Mucosa of gallbladder (tissue), 1 donor: ENCODE measurements at regions not wholly inside any gene's neighbourhood (a gene's known extent, or its start where the extent isn't known, plus 50 kb on each side); places are given as distances from the start of the nearest gene placed in this dataset.

Experiments used
- DNase-seq: peaks from one replicate; pipeline ENCODE4 v3.0.0-alpha.2; 2020; ENCODE audit warnings: low spot score
- donor health status: DM: no; HTN: no; CAD: no.

- no peak for DNase-seq
Observed at GRCh38 chr9:38228331-38229103, 159.5 kb upstream of the SHB start.

GRCh38 chr9:38227656-38228055, 158.6 kb upstream of the SHB start:
- DNase-seq: no peak

DNA sequence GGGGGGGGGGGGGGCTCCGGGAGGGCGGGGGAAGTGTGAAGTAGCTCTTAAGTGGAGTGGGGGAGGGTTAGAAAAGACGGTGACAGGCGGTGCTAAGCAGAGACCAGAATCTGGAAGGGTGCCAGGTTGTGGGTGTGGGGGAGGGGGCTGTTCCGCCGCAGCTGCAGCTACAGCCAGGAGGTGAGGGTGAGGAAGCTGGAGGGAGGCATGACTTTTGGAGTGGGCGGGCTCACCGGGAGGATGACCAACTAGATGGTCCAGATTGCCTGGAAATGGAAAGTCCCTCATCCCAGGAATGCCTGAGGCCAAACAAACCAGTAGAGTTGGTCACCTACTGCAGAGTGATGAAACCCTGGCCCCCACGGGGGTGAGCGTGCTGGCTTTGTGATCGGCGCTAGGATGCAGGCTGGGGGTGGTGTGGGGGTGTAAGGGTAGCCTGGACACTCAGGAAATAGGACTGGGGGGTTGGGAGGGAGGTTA, 158.1 kb upstream of the SHB start:
- DNase-seq: peak; percentile 61

GRCh38 chr9:38226491-38226951, 157.5 kb upstream of the SHB start:
- no peak for DNase-seq

DNA sequence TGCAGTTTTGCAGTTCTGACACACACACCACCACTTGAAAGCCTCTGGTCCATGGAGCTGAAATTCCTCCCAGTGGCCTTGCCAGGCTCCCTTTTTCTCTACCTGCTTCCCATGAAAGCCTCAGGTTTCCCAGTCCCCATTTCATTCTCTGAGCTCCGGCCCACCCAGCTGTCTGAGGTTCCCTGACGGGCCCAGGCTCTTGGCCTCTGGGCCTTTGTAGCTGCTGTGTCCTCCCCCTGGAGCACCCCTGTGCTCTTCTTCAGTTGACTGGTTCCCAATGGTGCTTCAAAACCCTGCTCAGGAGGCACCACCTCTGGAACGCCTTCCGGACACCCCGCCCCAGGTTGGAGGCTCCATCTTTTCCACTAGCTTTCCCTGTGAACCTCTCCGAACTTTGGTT, 155.9 kb upstream of the SHB start:
- DNase-seq: no peak

- no peak for DNase-seq
Observed at GRCh38 chr9:38216572-38216971, 147.5 kb upstream of the SHB start.

DNA sequence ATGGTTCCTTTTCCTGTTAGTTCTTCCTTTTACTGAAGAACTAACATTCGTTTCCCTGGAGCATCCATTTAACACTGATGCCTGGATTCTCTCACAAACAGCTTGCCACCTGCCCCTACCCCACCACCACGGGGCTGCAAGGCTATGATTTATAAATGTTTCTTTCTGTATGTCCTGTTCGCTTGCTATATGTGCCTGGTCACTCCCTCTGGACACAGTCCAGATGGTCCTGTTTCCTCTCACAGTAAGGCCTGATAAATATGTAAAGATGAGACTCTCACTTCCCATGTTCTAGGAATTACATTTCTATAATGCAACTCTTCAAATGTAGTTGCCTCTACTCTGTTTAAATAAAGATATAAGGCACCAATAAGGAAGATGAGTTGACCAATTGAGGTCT, 146.4 kb upstream of the SHB start:
- no peak for DNase-seq

DNA sequence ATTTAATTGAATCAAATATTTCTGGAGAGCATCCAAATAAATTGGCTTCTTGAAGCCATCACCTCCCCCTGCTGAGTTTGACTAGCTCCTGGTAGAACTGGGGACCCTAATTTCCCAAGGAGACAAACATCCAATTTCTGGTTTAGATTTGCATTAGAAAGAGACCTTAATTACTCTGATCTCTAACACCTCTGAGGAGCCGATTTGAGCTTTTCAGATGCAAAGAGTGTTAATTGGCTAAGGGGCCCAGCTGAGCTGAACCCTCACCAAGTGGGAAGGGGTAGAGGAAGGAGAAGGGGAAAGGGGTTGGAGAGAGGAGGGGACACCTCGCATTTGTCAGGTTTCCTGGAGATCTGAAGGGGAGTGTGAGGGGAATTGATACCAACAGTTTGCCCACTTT, 145.4 kb upstream of the SHB start:
- no peak for DNase-seq

DNA sequence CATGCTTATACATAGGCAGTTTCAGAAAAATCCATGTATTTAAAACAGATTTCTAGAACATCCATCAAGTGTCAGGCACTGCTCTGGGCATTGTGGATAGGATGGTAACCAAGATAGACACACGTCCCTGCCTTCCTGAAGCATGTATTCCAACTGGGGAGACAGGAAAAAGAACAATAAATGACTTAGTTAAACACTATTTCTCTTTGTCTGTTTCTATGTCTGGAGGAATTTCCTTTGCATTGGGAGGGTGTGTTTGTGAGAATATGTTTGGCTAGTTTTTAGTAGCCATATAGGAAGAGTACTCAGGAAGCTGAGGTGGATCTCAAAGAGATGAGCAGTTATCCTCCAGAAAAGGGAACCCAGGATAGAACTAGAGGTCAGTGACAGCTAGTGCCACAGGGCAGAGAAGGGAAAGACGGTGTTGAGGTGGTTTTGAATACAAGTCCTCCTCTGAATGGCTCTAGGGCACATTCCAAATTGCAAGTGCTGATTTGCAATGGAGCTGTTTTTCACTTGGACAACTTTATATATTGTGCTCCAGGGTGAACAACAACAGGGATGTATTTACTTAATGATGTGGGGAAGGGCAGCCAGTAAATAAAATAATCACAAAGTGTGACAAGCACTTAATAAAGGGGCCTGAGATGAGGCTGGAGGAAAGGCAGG, 144.7 kb upstream of the SHB start:
- DNase-seq: no peak

- peak; percentile 50 for DNase-seq
Observed at GRCh38 chr9:38212016-38212415, 143.0 kb upstream of the SHB start.

DNA sequence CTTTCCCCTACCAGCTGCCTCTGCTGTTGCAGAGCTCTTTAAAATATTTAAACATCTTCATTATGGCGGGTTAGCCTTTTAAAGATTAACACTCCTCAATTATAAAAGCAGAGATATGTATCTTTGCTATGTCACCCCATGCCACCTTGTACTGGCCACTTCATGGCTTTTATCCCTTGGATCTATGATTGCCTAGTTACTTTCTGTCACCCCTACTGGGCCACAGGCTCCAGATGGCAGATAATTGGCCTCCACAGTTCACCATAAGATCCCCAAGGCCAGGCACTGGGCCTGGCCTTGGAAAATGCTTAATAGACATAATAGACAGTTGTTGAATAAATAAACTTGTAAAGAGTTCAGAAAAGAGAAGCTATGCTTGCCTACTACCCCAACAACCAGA, 142.0 kb upstream of the SHB start:
- no peak for DNase-seq

DNA sequence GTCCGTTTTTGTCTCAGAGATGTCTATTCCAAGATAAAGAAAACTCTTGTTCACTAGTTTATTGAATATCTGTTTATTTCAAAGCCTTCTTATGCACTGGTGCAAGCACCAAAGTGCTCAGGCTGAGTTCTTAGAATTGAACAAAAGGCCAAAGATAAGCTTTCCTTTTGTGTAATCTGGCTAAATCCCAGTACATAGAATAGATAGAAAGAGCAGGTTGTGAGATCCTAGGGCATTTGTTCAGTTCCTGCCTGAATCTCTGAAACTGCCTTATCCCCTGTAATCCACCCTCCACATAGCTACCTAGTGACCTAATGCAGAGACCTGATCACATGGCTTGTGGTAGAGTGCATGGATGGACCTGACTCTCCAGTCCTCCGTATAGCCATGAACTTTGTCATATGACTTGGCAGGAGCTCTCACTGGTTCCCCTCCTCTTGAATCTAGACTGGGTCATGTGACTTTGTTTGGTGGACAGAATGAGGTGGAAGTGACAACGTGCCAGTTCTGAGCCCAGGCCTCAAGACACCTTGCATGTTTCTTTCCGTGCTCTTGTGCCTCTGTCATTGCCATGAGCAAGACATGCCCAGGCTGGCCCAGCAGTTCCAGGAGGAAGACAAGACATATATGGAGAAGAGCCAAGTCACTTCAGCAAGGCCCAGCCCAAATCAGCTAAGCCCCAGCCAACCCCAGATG, 139.3 kb upstream of the SHB start:
- peak; percentile 62 for DNase-seq

DNA sequence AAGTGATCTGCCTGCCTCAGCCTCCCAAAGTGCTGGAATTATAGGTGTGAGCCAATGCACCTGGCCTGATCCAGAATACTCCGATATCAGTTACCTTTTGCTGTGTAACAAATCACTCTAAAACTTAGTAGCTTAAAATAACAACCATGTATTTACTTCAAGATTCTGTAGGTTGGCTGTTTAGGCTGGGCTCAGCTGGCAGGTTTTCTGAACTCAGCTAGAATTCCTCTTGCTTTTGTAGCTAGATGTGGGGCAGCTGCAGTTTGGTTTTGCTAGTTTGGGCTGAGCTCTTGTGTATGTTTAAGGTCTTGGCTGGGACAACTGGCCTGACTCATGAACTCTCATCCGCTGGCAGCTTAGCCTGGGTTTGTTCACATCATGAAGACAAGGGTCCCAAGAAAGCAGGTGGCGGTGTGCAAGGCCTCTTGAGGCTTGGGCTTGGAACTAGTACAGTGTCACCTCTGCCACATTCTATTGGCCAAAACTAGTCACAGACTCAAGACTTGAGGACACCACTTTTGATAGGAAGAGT, 138.3 kb upstream of the SHB start:
- no peak for DNase-seq

GRCh38 chr9:38205279-38205678, 136.3 kb upstream of the SHB start:
- DNase-seq: no peak

DNA sequence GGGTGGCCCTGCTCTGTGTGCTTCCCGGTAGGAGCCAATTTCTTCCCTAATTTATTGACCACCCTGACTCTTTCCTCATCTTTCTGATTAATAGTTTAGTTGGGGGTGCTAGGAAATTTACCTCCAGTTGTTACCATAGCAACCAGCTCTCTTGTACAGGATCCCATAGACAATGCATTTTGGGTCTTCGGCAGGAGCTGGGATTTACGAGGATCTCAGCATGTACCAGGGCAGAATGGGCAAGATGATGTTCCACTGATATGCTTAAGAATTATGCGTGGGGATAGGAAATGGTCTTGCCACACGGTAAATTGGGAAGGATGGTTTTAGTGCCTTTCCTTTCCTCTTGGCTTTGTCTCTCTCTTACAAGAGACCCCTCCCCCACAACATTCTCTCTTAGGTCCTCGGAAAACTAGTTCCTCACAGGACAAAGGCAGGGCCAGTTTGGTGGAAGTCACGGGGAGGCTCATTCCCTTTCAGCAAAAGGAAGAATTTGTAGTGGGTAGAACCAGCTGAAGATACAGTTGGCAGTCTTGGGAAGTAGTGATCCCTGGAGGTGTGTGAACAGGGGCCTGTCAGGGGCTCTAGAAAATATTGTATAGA, 133.4 kb upstream of the SHB start:
- no peak for DNase-seq

DNA sequence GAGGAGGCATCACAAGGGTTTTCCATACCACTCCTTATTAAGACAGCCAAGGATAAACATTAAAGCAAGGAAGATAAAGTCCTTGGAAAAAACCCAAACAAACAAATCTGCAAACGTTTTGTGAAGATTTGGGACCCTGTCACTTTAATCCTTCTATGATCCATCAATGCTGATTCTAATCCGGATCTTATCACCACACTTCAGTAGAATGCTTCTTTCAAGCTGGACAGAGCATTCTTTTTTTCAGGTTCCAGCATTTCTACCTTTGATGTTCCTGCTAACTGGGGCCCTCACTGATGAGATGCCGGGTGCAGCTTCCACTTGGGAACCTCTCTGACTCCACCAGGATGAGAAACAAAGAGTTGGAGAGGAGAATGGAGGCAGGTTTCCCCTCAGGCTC, 132.8 kb upstream of the SHB start:
- DNase-seq: no peak

DNA sequence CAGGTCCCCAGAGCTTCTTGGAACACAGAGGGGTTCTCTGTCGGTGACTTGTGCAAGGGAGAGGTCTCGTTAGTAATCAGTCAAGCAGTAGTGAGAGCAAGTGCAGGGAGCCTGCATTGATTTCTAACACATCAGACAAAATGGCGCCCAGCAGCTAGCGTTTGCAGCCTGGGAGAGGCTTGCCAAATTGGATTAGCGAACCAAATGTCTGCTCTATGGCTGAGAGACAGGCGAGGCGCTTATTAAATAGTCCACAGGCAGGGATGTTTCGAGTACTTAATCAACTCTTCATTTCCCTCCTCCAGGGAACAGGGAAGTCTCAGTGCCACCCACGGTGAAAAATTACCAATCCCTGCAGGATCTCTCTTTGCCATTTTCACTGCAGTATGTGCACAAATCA, 131.4 kb upstream of the SHB start:
- DNase-seq: no peak

- no peak for DNase-seq
Observed at GRCh38 chr9:38198140-38198539, 129.1 kb upstream of the SHB start.

GRCh38 chr9:38196714-38197113, 127.7 kb upstream of the SHB start:
- no peak for DNase-seq

- peak; percentile 60 for DNase-seq
Observed at GRCh38 chr9:38195737-38196161, 126.7 kb upstream of the SHB start.

DNA sequence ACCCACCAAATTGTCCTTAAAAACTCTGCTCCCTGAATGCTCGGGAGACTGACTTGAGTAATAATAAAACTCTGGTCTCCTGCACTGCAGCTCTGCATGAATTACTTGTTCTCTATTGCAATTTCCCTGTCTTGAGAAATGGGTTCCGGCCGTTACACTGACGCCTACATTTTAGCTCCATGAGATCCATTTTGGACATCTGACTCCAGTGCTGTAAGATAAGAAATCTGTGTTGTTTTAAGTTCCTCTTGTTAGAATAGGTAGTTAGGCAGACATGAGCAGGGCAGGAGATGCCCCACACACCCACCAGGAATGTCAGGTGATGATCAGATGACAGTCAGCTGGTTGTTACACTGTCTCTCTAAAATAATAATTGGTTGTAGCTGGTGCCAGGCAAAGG, 125.8 kb upstream of the SHB start:
- no peak for DNase-seq

- no peak for DNase-seq
Observed at GRCh38 chr9:38192731-38193265, 123.8 kb upstream of the SHB start.
